Fibroblast of pulmonary artery (primary cell): ENCODE measurements at regions not wholly inside any gene's neighbourhood (a gene's known extent, or its start where the extent isn't known, plus 50 kb on each side); places are given as distances from the start of the nearest gene placed in this dataset.

Experiments
- DNase-seq: peaks from one replicate; pipeline ENCODE4 v3.0.0-alpha.2; 2010; ENCODE audit warnings: low read depth
- H3K4me3 ChIP-seq: replicated peaks from 2 replicates; pipeline ENCODE4 v1.5.1; 2011; ENCODE audit warnings: low read depth, mild to moderate bottlenecking, control low read depth, low read length, moderate library complexity
- TF ChIP-seq, protein P1 (sequence below): IDR thresholded peaks from 2 replicates; pipeline ENCODE4 v1.5.1; 2011; ENCODE audit warnings: mild to moderate bottlenecking, control low read depth, low read length, inconsistent platforms; ENCODE audit errors: missing control alignments

DNA sequence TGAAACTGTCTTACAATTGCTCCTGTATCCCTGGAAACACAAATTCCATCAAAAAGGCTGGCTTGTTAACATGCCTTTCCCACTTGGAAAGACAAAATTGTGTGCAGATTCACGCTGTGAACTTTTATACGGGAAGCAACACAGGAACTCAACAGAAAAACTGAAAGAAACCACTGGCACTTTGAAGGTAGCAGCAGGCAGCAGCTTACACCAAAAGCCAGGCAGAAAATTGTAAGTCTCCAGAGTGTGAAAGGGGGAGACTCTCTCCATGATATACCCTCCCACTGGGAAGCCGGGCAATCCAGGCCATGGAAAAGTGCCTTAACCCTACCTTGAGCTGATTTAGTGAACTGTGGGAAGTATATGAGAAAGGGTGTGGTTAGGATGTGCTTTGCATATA lies 943.7 kb downstream of the CDH18 start:
- DNase-seq, result no peak
- H3K4me3 ChIP-seq, result no peak overlapping the region
- TF ChIP-seq, protein P1, sequence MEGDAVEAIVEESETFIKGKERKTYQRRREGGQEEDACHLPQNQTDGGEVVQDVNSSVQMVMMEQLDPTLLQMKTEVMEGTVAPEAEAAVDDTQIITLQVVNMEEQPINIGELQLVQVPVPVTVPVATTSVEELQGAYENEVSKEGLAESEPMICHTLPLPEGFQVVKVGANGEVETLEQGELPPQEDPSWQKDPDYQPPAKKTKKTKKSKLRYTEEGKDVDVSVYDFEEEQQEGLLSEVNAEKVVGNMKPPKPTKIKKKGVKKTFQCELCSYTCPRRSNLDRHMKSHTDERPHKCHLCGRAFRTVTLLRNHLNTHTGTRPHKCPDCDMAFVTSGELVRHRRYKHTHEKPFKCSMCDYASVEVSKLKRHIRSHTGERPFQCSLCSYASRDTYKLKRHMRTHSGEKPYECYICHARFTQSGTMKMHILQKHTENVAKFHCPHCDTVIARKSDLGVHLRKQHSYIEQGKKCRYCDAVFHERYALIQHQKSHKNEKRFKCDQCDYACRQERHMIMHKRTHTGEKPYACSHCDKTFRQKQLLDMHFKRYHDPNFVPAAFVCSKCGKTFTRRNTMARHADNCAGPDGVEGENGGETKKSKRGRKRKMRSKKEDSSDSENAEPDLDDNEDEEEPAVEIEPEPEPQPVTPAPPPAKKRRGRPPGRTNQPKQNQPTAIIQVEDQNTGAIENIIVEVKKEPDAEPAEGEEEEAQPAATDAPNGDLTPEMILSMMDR, result no peak

DNA sequence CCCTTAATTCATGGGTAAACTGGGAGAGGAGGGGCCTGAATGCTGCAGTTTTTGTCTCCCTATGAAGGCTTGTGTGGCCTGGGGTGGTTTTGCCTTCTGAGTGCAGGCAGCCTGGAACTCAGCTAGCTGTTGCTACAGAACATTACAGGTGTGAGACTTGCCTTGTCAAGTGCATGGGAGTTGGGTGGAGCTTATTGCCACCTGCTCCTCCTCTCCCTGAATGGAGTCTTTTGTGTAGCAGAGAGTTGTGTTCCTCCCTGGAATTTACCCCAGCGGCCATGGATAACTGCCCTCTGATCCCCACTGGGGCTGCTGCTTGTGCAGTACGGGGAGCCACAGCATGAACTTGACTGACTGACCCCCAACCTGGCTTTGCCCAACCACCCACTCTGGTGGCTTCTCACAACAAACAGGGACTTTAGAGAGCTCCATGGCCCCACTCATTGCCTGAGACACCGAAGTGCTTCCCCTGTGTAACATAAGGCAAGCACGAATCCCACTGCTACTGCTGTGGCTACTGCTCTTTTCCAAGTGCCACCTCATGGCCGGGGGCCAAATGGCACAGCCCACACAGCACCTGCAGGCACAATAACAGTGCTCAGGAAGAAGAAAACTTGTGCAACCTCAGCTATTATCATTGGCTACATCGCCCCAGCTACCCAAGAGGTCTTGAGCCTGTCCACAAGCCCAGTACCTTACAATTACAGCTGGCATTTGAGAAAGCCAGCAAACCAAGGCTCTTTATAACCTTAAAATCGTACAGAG lies 942.9 kb downstream of the CDH18 start:
- TF ChIP-seq, protein P1, result no peak
- DNase-seq, result no peak
- H3K4me3 ChIP-seq, result no peak overlapping the region

DNA sequence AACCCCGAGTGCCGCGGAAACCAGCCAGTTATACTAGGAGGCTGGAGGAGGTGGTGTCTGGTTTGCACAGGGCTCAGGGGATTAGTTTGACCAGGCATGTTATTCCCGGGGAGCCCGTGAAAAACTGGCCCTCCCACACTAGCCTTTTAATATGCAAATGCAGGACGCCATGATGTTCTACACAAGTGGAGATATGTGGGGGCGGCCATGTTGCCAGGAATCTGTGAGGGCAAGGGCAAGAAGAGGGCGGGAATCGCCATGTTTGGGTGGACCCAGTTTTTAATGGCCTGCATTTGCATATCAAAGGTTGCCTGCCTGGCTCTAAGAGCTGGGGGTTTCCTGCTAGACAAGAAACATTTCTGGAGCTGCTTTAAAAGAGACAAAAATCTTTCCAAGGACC lies 940.7 kb downstream of the CDH18 start:
- H3K4me3 ChIP-seq, result no peak overlapping the region
- DNase-seq, result no peak
- TF ChIP-seq, protein P1, result no peak

DNA sequence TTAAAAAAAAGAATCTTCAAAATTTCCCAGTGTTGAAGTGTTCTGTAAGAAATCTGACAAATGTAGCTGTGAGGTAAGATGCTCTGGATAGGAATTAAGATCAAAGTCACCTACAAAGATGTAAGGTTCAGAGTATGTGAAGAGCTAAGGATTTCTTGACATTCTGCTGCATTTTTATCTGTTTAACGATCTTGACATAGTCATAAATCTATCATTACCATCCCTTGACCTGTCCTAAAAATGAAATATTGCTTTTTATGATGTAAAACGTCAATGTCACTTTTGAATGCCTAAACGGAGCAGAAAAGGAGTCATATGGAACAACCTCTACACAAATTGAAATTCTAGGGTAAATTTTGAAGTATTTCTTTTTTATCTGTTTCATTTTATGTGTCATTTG lies 939.3 kb downstream of the CDH18 start:
- H3K4me3 ChIP-seq, result no peak overlapping the region
- no peak for DNase-seq
- TF ChIP-seq, protein P1, result no peak

DNA sequence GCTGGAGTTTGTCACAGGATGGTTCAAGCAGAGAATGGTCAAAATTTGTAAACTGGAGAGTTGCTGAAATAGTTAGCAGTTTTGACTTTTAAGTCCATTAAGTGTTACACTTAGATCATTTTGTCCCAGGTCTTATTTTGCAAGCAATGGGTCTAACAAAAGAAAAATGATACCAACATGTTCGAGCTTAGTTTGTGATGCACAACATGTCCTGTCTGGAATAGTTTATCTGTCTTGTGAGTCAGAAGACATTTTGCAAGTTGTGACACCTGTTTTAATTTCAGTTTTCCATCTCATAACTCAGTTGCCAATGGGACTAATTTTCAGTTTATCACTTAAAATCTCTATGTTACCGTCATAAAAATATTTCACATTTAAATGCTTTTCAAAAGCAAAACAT lies 929.8 kb downstream of the CDH18 start:
- TF ChIP-seq, protein P1, result no peak
- H3K4me3 ChIP-seq, result no peak overlapping the region
- no peak for DNase-seq

DNA sequence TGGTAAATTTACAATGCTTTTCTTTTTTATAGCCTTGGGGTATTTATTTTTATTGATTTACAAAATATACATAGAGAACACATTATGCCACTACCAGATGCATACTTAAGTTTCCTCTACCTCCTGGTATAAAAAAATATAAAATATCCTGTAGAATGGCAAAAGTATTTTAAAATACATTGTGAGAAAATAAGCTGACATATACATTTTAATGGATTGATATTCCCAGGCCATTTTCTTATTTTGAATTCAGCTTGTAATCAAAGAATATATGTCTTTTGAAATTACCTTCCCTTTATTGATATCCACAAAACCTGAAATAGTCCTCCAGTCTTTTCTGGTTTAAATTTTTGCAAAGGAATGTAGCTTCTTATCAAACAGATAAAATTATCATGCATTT lies 923.9 kb downstream of the CDH18 start:
- no peak overlapping the region for H3K4me3 ChIP-seq
- DNase-seq, result no peak
- TF ChIP-seq, protein P1, result no peak

DNA sequence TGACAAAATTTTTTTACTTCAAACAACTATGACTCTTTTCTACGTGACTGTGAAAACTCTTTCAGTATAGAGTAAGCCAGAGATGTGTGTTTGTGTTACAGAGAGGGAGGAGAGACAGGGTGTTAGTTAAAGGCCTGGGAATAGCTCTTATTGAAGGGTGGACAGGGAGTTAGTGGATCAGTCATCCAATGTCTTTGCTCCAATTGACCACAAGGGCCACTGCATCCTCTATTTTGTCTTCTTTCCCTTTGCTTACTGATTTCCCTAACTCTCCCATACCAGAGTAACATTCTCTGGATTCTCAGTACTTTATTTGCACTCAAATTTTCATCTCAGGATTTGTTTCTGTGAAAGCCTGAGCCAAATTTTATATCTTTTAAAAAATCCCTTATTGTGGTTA lies 920.3 kb downstream of the CDH18 start:
- no peak for DNase-seq
- no peak overlapping the region for H3K4me3 ChIP-seq
- TF ChIP-seq, protein P1, result no peak
